Stimulated activated CD4-positive, alpha-beta T cell treated with anti-CD3 and anti-CD28 coated beads, Interleukin-1b, Interleukin-23, amount 100 ng/mL, for 4 hours (primary cell): ENCODE measurements at regions not wholly inside any gene's neighbourhood (a gene's known extent, or its start where the extent isn't known, plus 50 kb on each side); places are given as distances from the start of the nearest gene placed in this dataset.
A peak's percentile ranks its signal among the peaks of the same experiment; 100 is the strongest.

ENCODE experiments used
- DNase-seq, 2 donors: peaks; one replicate each; pipeline ENCODE4 v3.0.0-alpha.2; 2020; ENCODE audit warnings: low read depth in 2 of 2

DNA sequence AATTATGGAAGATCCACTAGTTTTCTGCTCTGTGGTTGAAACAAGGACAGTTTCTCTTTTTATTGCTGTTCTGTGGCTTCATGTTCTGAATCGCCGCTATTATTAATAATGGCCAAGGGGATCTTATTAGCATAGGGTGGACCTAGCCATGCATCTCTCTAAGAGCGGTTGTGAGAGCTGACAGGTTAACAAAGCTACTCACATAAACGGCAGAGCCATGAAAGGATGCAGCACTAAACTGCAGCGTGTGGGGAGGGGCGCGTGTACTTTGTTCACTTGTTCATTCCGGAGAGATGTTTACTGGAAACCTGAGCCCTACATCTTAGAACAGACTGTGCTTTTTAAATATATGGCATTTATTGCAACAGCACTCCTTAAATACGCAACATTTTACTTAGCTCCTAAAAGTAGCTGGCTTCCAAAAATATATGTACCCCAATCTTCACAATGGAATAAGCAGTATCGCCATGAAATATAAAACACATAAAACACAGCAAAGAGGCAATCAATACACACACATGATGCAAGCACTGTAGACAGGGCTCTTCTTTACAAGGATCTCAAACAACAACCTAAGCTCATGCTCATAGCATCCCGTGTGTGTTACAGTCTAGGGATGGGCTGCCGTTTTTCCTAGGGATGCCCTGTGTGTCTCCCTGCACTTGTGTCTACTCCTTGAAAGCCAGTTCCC lies 424.6 kb downstream of the MED10 start:
- DNase-seq, result no peak

DNA sequence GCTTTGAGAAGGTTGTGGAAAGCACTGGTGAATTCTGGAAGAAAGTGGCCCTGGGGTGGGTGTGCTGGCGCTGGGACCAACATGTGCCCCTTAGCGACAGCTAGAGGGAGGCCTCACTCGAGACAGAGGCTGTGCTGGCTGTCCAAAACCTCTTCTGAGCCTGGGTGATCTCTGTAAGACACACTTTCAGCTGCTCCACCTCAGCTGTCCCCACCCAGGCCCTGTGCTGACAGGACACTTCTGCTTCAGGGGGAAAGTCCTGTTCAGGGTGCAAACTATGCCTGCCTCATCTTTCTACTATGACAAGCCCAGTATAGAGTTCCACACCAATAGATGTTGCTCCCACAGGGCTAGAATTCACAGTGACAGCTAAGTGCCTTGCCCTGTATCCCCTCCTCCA lies 426.4 kb downstream of the MED10 start:
- no peak for DNase-seq

DNA sequence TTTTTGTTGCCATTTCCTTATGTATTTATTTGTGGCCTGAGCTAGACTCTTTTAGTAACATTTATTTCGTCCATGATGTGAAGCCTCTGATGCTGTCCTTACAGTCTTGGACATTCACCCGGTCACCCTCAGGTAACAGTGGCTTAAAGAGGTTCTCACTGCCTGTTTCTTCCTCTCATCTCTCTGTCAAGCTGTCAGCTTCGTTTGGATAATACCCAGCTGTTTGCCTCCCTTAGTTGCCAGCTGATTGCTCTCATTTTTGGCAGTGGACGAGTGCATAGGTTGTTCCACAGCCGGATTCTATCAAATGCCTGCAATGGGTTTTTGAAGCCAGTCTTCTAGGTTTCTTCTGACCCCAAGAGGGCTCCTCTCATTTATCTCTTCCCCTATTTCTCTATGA lies 427.7 kb downstream of the MED10 start:
- no peak for DNase-seq

DNA sequence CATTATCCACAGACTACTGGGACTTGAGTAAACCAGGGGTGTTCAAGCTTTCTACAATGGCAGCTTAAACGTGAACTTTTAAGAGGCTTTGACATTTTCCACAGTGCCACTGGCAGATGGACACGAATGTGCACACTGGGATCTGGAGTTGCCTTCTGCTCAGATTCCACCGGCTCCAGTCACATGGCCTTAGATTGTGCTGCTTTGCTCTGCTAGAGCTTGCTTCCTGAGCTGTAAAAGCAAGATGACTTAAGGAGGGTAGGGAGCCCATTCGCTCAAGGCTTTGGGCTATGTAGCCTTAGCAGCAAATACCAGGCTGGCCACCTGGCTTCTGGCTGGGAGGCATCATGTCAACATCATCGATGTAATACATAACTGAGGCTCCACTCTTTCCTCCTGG lies 436.9 kb downstream of the MED10 start:
- no peak for DNase-seq

DNA sequence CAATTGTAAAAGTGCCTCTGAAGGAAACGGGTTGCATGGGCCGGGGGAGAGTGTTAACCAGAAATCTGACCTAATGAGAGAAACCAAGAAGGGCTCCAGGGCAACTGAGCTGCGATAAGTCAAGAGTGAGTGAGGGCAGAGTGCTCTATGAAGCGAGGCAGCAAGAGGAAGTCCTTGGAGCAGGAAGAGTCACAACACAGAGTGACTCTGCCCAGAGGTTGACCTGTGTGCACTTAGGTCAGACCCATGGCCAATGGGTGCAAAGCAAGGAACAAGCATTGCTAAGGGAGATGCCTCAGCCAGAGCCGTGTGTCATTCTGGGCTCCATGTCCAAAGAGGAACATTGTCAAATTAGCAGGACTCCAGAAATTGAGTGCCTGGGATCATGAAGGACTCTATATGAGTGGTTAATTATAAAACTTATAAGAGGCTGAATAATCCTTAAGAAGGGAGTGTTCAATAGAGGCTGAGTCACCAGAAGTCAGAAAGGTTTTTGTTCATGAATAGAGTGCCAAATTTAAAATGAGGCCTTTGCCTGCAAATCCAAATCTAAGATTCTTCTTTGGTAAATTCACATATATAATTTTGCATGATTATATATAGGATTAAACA lies 438.5 kb downstream of the MED10 start:
- DNase-seq, result no peak

DNA sequence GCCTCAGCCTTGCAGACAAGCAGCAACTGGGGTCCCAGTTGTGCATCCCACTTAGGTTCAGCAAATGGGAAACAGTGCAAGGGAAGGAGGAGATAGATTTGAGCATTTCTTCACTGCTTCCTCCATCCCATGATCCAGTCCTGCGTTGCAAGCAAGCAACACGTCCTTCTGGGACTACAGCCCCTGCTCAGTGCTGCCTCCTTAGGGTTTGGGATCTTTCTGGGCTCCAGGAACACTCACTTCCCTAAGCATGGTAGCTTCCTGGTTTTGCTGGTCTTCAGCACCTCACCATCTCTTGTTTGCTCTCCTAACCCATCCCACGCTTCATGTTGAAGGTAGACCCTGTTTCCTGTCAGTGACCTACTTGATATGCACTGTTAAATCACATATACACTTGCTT lies 444.7 kb downstream of the MED10 start:
- DNase-seq, result no peak

DNA sequence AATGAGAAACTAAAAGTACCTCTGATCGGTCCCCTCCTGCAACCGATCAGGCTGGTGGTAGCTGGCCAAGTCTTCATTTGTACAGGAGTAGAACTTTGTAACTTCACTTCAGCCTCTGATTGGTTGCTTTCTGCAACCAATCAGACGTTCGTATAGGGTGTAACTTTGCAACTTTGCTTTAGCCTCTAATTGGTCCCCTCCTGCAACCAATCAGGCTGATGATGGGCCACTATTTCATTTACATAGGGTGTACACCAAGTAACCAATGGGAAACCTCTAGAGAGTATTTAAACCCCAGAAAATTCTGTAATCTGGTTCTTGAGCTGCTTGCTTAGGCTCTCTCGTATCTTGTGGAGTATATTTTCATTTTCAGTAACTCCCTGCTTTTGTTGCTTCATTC lies 445.5 kb downstream of the MED10 start:
- no peak for DNase-seq

DNA sequence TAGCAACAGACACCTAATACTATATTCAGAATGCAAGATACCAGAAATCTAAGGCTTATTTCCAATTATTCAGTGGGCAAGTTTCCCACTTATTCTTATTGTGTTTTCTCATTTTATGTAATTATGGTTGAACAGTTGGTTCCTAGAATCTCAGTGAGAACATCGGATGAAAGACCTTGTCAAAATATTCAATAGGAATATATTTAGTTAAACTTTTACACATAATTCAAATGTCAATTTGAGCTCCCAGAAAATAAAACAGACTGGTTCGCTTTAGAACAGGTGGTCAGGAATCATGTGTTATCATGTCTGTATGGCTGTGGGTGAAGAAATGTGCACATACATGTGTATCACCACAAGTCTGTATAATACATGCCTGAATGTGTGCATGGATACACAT lies 447.8 kb downstream of the MED10 start:
- DNase-seq, result no peak

DNA sequence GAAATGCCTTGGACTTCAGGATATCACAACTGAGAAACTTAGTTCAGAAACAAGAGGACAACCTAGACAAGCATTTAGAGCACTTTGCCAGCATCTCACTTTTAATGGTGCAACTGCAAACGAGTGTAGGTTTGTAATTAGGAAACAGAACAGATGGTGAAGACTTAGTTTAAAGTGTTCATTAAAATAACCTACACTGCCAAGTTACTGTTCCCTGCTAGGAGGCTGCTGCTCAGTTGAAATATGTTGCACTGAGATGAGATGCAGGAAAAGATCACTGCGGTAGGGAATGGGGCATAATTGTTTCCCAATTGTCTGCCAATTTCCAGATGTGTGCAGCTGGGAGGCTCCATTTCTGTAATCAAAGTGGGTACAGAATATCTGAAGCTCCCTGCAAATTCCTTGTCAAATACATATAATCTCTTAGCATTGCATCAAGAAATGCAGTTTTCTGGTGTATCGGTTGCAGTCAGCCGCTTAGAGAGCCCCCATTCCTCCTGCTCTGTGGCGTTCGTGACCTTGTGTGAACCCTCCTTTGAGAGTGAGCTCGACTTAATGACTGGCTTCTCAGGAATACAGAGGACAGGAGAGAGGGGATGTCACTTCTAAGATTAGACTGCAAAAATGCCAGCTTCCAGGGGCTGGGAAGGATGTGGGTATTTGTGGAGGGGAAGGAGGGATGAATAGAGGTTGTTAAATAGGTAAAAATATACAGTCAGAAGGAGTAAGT lies 448.9 kb downstream of the MED10 start:
- no peak for DNase-seq

DNA sequence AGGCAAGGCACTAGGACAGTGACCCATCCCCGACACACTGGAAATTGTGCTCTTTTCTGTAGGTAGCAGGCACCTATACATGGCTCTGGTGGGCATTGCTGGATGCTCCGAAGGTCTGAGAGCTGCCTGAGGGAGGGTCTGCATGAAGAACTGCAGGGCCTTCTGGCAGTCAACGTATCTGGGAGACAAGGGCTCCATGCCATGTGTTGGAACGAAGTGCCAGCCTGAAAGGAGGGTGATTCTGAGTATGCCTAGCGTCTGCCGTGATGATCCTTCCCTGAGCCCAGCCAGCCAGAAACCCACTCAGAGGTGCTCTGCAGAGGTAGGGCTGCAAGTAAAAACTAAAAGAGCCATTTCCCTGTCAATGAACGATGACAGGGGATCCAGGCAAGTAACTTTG lies 453.2 kb downstream of the MED10 start:
- no peak for DNase-seq

DNA sequence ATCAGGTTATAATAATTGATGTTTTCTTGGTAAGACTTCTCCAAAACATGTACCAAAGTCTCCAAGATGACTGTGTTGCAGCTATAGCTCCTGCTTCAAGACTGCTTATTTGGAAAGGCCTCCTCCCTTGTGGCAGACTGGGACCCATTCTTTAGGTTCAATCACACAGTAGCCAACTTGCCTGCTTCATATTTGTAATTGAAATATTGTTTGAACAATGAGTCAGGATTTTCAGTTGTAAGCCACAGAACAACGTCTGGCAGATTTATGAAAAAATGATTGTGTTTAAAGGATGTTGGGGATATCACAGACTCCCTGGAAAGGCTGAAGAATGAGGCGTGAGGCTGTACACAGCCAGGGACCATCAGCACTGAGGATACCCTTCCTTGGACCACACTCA lies 458.9 kb downstream of the MED10 start:
- no peak for DNase-seq

DNA sequence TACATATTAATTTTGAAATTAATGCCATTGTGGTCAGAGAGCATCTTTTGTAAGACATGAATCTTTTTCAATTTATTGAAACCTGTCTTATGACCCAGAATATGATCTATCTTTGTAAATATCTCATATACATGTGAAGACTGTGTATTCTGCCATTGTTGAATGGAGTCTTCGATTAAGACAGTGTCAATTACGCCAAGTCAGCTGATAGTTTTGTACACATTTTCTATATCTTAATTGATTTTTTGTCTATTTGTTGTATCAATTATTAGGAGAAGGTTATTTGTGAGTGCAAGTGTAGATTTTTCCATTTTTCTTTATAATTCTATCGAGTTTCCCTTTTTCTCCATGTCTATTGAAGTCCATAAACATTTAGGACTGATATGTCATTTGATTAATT lies 471.6 kb downstream of the MED10 start:
- DNase-seq, result no peak

DNA sequence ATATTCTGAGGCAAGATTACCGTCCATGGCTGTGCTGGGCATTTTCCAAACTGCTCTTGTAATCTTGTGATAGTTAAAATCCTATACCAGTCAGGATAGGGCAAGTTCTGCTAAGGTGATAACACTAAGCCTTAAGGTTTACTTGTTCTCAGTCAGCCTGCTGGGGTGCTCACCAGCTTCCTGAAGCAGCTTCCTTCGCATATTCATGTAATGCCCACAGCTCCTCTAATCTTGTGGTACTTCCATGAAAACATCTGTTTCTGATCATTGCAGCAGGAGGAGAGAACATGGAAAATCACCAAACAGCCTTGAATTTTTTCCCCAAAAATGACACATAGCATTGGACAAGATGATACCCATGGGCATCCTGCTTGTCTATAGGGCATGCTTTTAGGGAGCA lies 473.2 kb downstream of the MED10 start:
- DNase-seq, result no peak

DNA sequence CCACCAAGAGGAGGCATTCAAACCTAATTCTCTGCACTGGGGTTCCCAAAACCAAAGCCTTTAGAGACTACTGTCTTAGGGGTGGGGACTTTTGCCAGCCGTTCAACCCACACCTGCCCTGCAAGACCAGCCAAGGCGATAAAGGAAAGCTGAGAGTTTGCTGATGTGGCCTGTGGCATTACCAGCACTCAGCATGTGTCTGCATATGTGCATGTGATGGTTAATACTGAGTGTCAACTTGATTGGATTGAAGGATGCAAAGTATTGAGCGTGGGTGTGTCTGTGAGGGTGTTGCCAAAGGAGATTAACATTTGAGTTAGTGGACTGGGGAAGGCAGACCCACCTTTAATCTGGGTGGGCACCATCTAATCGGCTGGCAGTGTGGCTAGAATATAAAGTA lies 474.2 kb downstream of the MED10 start:
- no peak for DNase-seq

DNA sequence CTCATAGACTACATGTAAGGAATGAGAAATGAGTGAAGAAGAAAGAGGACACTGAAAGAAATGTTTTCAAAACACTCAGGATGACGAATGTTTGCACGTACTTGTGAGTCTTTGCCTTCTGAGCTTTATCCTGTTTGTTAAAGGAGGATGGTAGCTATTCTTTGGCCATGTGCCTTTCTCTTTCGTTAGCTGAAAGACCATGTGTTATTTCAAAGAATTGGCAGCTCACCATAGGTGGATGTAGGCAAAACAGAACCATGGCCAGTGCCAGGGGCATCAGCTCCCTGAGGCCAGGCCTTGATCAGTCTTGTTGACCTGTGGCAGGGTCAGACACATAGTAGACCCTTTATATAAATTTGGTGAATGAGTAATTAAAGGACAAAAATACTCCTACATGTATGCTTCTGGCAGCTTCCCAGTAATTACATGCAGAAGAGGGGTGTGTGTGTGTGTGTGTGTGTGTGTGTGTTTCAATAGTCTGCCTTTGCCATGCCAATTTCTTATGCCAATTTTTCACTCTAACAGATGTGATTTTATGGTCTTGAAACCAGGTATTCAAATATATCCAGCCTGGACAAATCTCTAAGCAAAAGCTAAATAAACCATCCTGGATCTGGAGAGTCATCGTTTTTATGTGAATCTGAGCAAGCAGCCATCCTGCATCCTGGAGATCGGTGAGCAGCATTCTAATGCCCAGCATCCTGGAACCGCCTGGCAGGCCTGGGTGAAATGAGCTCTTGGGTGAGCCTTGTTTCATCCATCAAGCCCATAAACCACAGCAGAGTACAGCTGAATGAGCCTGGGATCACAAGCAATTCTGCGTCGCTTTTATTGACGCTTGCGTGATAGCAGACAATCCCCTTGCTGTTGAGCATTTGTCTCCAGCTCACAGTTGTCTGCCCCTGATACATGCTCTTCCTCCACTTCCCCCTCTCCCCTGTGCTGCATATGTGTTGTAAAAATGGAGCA lies 475.4 kb downstream of the MED10 start:
- no peak for DNase-seq

DNA sequence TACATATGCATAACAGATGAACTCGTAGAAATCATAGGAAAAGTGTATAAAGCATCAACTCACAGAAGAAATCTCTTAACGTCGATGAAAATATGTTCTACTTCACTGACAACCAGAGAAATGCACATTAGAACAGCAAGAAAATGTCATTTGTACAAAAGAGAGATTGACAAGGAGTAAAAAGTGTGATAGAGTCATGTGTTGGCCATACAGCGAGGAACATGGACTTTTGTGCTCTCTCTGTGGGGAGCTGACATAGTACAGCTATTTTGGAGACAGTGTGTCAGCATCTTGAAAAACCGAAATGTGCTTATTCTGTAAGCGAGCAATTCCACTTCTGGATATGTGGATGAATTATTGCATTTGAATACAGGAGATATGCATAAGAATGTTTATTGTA lies 477.9 kb downstream of the ICE1 start:
- DNase-seq, result no peak

DNA sequence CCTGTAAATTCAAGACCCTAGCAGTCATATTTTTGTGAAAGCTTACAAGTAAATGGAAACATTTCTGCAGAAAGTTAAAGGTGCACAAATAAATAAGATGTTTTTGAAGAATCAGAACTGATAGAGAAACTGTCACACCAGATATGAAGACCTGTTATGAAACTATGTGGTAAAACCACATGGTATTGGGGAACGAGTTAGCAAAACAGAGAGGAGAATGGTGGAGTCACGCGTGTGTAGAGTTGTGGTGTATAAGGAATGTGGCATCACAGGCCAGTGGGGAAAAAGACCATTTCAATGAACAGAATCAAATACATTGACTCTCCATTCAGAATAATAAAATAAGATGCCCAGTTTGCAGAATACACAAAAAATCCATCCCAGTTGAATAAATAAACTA lies 477.2 kb downstream of the ICE1 start:
- no peak for DNase-seq

DNA sequence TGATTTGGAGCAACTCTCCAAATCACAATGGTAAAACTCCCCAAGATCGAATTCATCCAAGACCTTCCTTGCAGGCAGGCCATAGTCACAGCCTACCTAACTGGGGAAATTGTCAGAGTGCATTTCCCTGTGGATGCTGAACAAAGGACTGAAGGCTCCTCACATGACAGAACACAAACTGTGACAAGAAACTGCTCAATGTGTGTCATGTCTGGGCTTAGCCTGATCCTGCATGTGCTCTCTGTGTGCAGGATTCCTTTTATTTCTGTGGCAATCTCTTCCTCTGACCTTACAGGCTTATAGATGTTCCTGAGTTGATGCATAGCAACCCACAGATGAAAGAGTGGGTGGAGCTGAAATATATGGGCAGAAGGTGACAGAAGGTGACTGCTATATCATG lies 465.8 kb downstream of the ICE1 start:
- DNase-seq, result no peak

DNA sequence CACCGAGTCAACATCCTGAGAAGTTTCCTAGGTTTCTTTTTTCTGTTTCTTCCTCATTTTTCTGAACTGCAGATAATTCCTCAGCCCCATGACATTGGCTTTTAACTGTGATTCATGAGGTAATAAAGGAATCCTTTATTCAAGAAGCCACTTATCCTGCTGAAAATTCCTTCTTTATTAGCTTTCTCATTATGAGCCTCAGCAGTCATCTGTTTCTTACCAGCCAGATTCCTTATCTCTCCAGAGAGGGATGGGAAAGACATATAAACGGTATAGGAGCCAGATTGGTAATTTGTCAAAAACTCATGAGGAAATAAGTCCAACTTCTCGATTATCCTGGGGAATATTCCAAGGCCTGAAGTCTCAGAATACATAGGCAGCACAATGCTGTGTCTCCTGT lies 465.4 kb downstream of the ICE1 start:
- DNase-seq, result no peak

DNA sequence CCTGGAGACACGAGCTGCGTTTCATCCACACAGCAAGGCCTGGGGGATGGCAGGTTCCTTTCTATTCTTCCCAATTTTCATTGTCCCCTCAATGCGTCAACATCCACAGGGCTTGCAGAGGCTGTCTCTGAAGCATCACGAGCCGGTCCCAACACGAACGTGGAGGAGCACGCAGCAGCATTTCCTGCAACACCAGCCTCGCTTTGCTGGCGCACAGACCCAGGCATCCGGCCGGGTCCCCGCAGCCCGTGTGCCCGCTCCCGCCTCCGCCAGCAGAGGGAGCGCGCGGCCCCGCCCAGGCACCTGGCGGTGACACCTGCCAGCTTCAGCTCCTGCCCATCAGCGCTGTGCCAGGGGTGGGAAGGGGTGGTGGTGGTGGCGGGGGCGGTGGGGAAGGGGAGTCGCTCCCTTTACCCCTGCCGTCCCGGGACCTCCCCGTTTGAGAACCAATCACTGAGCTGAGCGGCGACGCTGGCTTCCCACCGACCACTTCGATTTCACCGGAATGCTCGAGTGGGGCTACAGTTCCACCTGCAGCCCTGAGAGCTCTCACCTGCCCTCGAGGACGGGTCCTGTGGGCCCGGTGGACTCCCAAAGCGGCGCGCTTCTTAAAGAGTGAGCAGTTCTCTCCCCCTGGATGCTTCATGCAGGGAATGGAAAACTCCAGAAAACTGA lies 464.5 kb downstream of the ICE1 start:
- DNase-seq, result peak in 1 of 2 donors; percentile 20

DNA sequence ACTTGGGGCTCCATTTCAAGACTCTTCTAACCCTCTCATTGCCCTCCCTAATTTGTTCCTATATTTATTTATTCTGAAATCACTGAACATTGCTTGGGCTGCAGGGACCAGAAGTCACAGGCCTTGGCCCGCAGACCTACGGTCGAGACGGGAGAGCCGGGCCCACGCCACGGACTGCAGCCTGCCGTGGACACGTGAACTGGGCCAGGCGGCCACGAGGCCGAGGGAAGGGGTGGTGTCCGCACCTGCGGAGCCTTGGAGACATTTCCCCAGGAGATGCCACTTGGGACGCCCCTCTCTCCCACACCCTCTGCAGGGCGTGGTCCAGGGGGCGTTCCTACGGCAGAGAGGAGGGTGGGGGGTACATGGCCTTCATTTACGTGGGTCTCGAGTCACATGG lies 463.9 kb downstream of the ICE1 start:
- no peak for DNase-seq

DNA sequence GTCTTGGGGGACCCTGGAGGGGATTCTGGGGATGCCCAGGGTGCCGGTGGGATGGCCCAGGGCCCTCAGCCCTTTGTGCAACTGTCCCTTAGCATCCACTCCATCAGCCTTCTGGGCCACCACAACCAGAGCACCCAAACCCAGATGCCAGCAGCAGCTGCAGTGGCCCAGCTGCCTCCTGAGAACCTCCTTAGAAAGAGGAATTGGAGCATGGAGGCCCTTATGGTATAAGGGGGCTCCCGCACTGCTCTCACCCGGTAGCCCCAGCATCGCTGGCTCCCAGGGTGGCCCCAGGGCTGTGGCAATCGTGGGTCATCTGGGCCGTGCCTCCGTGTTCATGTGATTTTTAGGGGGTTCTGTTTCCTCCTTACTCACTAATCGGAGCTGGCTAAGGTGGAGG lies 463.3 kb downstream of the ICE1 start:
- no peak for DNase-seq
